ENCODE measurements at regions not wholly inside any gene's neighbourhood (a gene's known extent, or its start where the extent isn't known, plus 50 kb on each side); places are given as distances from the start of the nearest gene placed in this dataset.
"Not testable (repeated sequence)": the region's sequence is repeated elsewhere in the genome, so short reads cannot be mapped to it uniquely, and the experiment has no call there.

- DNase-seq: no peak
These were observed 229.2 kb upstream of the SGK1 start for GRCh38 chr6:134546962-134547645.

- DNase-seq: no peak
These were observed 226.8 kb upstream of the SGK1 start for GRCh38 chr6:134544737-134545136.

GRCh38 chr6:134543128-134543527 is 225.2 kb upstream of the SGK1 start:
- no peak for DNase-seq

GRCh38 chr6:134541001-134541400 is 223.1 kb upstream of the SGK1 start:
- no peak for DNase-seq

- DNase-seq: no peak
These were observed 222.0 kb upstream of the SGK1 start for GRCh38 chr6:134539865-134540323.

GRCh38 chr6:134537765-134538164 is 219.9 kb upstream of the SGK1 start:
- not testable (repeated sequence) for DNase-seq

- DNase-seq: no peak
These were observed 219.2 kb upstream of the SGK1 start for GRCh38 chr6:134537146-134537555.

GRCh38 chr6:134535831-134536230 is 217.9 kb upstream of the SGK1 start:
- DNase-seq: no peak

GRCh38 chr6:134534708-134535149 is 216.8 kb upstream of the SGK1 start:
- no peak for DNase-seq

- DNase-seq: no peak
These were observed 216.1 kb upstream of the SGK1 start for GRCh38 chr6:134533991-134534390.

GRCh38 chr6:134532694-134533624 is 215.0 kb upstream of the SGK1 start:
- DNase-seq: no peak

- DNase-seq: no peak
These were observed 213.7 kb upstream of the SGK1 start for GRCh38 chr6:134531611-134532010.

GRCh38 chr6:134531188-134531551 is 213.3 kb upstream of the SGK1 start:
- no peak for DNase-seq

- DNase-seq: no peak
These were observed 212.0 kb upstream of the SGK1 start for GRCh38 chr6:134529921-134530320.

GRCh38 chr6:134529305-134529704 is 211.4 kb upstream of the SGK1 start:
- DNase-seq: no peak

- no peak for DNase-seq
These were observed 209.3 kb upstream of the SGK1 start for GRCh38 chr6:134527108-134527787.

GRCh38 chr6:134525190-134525868 is 207.4 kb upstream of the SGK1 start:
- DNase-seq: no peak

- DNase-seq: no peak
These were observed 206.2 kb upstream of the SGK1 start for GRCh38 chr6:134523903-134524650.

GRCh38 chr6:134523051-134523450 is 205.1 kb upstream of the SGK1 start:
- DNase-seq: no peak

GRCh38 chr6:134521116-134521501 is 203.2 kb upstream of the SGK1 start:
- no peak for DNase-seq

GRCh38 chr6:134520181-134521115 is 202.5 kb upstream of the SGK1 start:
- peak; percentile 43 for DNase-seq

Data from SHP77 treated with DMSO at 0.1 percent for 48 hours (cell line).